HFFc6 (cell line): ENCODE measurements at regions not wholly inside any gene's neighbourhood (a gene's known extent, or its start where the extent isn't known, plus 50 kb on each side); places are given as distances from the start of the nearest gene placed in this dataset.

Experiments used
- DNase-seq: peaks from one replicate; pipeline ENCODE4 v3.0.0-alpha.2; 2018
- H3K27ac Mint-ChIP-seq: 2 replicates; pipeline ENCODE4 v1.8.0; 2020; ENCODE audit warnings: mild to moderate bottlenecking, mixed read lengths
- H3K27me3 Mint-ChIP-seq: 2 replicates; pipeline ENCODE4 v1.8.0; 2021; ENCODE audit warnings: mild to moderate bottlenecking, moderate library complexity, mixed read lengths; ENCODE audit not compliant: insufficient read depth
- H3K36me3 Mint-ChIP-seq: 2 replicates; pipeline ENCODE4 v1.8.0; 2021; ENCODE audit warnings: low read depth, mixed read lengths
- H3K4me1 Mint-ChIP-seq: 2 replicates; pipeline ENCODE4 v1.8.0; 2020; ENCODE audit warnings: low read depth, mixed read lengths
- H3K4me3 Mint-ChIP-seq: 2 replicates; pipeline ENCODE4 v1.8.0; 2020; ENCODE audit warnings: mild to moderate bottlenecking, moderate library complexity, mixed read lengths
- H3K9me3 Mint-ChIP-seq: 2 replicates; pipeline ENCODE4 v1.8.0; 2020; ENCODE audit warnings: mild to moderate bottlenecking, mixed read lengths
- CTCF ChIP-seq: fragments of 200-600 bp; sonication (generic); IDR thresholded peaks from 2 replicates; pipeline ENCODE4 v1.5.0; 2021; ENCODE audit warnings: antibody characterized with exemption, mild to moderate bottlenecking

- Mint-ChIP-seq H3K9me3 (peaks cover 66% of the 10 kb centered on the region), H3K4me1 (no peaks in the 10 kb centered on the region), H3K27me3 (peaks cover 2% of the 10 kb centered on the region; the same call in 1 of the 2 replicates), H3K36me3 (0 out of 2 replicates have a peak, but pooled peaks cover 6% of the 10 kb centered on the region), H3K4me3 (no peak overlapping the region), H3K27ac (no peak overlapping the region)
- TF ChIP-seq CTCF = no peak
- no peak for DNase-seq
Observed at GRCh38 chr9:90029386-90029785, 424.6 kb downstream of the GADD45G start.

- Mint-ChIP-seq H3K27ac (no peak overlapping the region), H3K4me1 (no peaks in the 10 kb centered on the region), H3K27me3 (peaks cover under 1% of the 10 kb centered on the region; the same call in 1 of the 2 replicates), H3K9me3 (peaks cover 62% of the 10 kb centered on the region), H3K4me3 (no peak overlapping the region), H3K36me3 (0 out of 2 replicates have a peak, but pooled peaks cover 4% of the 10 kb centered on the region)
- DNase-seq = no peak
- TF ChIP-seq CTCF = no peak
Observed at GRCh38 chr9:90029996-90030395, 425.2 kb downstream of the GADD45G start.

- Mint-ChIP-seq H3K27ac (no peak overlapping the region), H3K36me3 (no peaks in the 10 kb centered on the region), H3K9me3 (peaks cover 65% of the 10 kb centered on the region), H3K4me3 (no peak overlapping the region), H3K4me1 (no peaks in the 10 kb centered on the region), H3K27me3 (no peaks in the 10 kb centered on the region)
- no peak for TF ChIP-seq CTCF
- DNase-seq = no peak
Observed at GRCh38 chr9:90032296-90033027, 427.6 kb downstream of the GADD45G start.

GRCh38 chr9:90033028-90033650, 428.3 kb downstream of the GADD45G start:
- Mint-ChIP-seq H3K36me3 (no peaks in the 10 kb centered on the region), H3K4me3 (no peak overlapping the region), H3K4me1 (no peaks in the 10 kb centered on the region), H3K27me3 (no peaks in the 10 kb centered on the region), H3K27ac (no peak overlapping the region), H3K9me3 (peaks cover 66% of the 10 kb centered on the region)
- TF ChIP-seq CTCF = no peak
- DNase-seq = no peak

GRCh38 chr9:90034071-90034470, 429.3 kb downstream of the GADD45G start:
- DNase-seq = no peak
- Mint-ChIP-seq H3K27me3 (no peaks in the 10 kb centered on the region), H3K4me3 (no peak overlapping the region), H3K27ac (no peak overlapping the region), H3K4me1 (no peaks in the 10 kb centered on the region), H3K9me3 (peaks cover 59% of the 10 kb centered on the region), H3K36me3 (no peaks in the 10 kb centered on the region)
- TF ChIP-seq CTCF = no peak
